NCI-H226 (cell line): ENCODE measurements at regions not wholly inside any gene's neighbourhood (a gene's known extent, or its start where the extent isn't known, plus 50 kb on each side); places are given as distances from the start of the nearest gene placed in this dataset.
"Not testable (repeated sequence)": the region's sequence is repeated elsewhere in the genome, so short reads cannot be mapped to it uniquely, and the experiment has no call there.

Source experiments
- DNase-seq: peaks from one replicate; pipeline ENCODE4 v3.0.0-alpha.2; 2015

DNA sequence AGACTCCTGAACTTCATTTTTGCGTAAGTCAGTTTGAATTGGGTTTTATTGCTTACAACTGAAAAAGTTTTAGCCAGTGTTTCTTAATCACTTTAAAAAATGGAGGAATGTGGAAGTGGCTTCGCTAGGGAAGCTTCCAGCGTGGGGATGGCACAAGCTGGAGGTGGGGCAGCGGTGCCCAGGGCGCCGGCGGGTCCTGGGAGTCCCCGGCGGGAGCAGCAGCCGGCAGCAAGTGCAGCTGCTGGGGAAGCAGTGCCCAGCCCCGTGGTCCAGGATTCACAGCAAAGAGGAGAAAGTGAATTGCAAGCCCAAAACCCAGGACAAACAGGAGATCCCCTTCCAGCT is 301.8 kb upstream of the PROK2 start:
- DNase-seq: no peak

DNA sequence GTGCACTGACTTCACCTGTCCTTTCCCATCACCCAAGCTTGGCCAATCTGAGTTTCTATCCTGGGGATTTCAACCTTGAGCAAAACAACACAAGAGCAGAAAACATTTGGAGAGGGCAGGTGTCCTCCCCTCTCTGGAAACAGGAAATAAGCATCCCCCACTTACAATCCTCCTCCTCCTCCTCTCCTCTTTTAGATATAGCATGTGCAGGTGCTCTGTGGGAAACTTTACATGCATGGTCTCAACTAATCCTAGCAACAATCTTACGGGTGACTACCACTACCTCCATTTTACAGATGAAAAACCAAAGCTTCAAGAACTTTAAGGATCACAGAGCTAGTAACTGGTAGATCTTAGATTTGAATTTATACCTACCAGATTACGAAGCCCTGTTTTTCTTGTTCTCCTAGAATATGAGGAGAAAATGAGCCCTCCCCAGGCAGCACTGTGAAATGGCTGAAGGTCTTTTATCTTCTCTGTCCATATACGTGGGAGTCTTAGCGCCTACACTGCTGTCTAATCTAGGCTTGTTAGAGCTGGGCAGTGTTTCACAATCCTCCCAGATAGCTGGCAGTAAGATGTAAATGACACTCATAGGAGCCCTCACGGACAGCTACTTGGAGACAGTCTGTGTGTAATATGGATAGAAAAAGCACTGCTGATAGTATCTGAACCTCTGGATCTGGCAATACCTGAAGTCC is 301.2 kb upstream of the PROK2 start:
- peak; percentile 76 for DNase-seq

DNA sequence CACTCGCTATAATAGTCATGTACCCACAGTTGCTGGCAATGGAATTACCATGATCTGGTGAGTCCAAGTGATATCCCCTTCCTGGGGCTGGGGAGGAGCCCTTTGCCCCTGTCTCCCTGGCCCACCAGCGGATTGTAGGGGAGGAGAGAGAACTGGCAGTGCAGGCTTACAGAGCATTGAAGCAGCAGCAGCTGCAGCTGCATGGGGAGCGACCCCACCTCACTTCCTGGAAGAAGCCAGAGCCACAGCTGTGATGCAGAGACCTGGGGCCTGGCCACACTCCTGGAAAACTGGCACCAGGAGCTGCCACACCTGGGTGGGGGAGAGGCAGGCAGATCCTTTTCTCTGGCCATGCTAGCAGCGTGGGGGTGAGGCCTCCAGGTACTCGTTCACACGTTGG is 300.1 kb upstream of the PROK2 start:
- no peak for DNase-seq

DNA sequence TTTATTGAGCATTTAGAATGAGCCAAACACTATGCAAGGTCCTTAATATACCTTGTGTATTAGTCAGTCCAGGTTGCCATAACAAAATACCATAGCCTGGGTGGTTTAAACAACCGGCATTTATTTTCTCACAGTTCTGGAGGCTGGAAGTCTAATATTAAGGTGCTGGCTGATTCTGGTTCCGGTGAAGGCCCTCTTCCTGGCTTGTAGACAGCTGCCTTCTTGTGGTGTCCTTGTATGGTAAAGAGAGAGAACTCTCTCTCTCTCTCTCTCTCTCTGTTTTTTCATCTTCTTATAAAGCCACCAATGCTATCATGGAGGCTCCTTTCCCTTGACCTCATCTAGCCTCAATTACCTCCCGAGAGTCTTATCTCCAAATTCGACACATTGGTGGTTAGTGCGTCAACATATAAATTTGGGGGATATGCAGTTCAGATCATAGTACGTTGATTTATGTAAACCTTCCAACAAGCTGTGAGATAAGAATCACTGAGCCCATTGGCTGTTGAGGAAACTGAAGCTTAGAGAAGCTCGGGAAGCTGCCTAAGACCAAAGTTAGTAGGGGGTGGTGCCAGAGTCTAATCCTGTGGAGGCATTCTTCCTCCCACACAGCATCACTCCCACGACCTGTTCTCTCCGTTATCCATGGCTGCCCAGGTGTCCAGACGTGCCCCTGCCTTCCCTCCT is 298.0 kb upstream of the PROK2 start:
- peak; percentile 12 for DNase-seq

DNA sequence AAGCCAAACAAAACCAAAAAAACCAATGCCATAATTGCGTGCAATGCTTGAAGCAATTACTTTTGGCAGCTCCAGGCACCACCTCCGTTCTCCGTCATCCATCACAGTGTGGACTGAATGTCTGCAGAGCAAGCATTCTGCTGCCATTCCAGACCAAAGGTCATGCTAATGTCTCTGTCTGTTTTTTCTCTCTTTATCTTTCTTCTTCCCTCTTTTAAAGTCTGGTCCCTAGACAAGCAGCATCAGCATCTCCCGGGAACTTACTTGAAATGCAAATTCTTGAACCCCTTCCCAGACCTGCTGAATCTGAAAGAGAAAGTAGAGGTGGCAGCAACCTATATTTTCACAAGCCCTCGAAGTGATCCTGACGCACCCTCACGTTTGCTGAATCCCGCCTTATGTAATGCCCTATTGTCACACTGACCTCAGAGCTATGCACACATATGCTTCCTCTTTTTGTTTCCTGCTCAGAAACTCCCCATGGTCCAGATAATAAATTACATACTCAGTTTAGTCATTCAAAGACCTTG is 297.3 kb upstream of the PROK2 start:
- DNase-seq: no peak

DNA sequence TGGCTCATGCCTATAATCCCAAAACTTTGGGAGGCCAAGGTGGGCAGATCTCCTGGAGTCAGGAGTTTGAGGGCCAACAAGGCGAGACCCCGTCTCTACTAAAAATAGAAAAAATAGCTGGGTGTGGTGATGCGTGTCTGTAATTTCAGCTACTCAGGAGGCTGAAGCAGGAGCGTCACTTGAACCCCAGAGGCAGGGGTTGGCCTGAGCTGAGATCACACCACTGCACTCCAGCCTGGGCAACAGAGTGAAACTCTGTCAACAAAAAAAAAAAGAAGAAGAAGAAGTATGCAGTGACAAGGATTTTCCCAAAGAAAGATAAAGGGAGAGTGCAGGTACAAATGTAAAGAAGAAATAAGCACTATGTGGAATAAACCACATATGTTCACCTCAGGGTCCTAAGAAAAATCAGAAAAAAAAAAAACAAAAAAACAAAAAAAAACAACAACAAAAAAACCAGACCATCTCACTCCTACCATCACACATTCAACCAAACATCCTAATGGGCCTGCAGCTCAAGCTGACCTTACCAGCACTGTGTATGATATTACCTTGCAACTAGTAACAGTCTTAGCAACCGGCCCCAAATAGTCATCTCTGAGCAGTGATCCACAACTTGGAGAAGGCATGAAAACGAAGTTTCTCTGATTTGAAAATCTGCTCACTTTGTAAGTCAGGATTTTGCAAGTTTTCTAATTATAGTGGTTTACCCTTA is 296.7 kb upstream of the PROK2 start:
- no peak for DNase-seq

DNA sequence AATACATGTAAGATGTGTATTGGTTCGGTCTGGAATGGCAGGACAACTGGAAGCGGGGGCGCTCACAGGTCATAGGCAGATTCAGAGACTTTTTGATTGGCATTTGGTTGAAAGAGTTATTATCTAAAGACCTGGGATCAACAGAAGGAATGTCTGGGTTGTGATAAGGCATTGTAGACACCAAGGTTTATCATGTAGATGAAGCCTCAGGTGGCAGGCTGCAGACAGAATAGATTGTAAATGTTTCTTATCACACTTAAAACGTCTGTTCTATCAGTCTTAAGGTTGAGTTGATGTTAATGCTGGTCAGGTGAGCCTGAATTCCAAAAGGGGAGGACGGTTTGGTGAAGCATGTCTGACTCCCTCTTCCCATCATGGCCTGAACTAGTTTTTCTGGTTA is 295.9 kb upstream of the PROK2 start:
- no peak for DNase-seq

DNA sequence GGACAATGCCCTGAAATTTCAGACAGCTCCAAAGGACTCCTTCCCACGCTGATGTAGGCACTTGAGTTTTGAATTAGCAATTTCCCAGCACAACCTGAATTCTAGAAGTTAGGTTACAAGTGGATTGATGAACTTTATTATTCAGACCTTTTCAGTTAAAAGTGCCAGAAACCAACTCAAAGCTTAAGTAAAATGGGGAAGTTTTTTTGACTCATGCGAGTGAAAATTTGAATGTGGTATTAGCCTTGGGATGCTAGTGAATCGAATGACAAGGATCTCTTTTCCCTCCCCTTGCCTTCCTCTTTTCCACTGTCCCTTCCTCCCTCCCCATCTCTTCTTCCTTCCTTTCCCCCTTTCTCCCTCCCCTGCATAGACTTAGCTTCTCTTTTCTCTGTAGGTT is 295.1 kb upstream of the PROK2 start:
- DNase-seq: no peak

DNA sequence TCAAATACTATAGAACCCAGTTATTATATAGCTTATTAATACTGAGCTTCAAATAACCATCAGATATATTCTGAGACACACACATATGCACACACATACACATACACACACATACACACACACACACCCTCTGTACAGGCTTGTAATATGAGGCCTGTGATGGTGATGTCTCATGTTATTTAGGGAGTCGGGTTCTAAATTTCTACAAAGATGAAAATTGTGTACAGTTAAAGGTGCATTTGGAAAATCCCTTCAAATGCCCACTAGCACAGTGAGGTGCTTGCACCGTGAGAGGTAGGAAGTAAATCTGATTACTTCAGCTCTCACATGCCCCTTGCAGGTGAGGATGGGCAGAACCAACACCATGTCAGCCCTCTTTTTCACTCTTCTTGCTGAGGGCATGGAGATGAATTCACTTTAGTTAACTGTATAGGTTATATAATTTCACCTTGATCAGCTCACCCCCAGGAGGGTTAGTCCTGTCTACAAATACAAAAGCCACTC is 294.5 kb upstream of the PROK2 start:
- no peak for DNase-seq

DNA sequence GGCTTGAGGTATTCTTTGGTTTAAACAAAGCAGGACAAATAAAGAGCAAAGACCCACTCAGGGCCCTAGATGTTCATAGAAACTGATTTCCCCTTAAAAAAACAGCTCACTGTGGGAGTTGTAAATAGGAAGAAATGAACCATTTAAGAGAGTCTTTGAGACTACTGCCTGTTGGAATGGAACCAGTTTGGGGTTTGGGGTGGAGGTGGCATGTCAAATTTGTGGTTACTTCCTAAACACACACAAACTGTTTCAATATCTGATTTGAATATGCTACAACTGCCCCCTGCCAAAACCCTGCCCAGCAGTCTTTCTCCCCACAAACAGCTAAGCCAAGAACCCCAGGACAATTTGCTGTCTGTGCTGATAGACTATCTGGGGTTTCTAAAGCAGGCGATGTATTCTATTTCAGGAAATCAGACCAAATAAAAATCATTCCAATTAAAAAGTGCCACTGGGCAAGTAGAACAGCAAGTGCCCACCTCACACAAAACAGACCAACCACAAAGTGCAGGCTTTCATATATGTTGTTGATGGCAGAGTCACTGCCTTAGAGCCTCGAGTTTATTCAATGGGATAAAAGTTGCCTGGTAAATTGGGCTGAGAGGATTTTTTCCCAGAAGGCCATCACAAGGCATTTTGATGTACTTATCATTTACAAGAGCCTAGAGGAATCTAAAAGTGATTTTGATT is 293.9 kb upstream of the PROK2 start:
- DNase-seq: no peak

DNA sequence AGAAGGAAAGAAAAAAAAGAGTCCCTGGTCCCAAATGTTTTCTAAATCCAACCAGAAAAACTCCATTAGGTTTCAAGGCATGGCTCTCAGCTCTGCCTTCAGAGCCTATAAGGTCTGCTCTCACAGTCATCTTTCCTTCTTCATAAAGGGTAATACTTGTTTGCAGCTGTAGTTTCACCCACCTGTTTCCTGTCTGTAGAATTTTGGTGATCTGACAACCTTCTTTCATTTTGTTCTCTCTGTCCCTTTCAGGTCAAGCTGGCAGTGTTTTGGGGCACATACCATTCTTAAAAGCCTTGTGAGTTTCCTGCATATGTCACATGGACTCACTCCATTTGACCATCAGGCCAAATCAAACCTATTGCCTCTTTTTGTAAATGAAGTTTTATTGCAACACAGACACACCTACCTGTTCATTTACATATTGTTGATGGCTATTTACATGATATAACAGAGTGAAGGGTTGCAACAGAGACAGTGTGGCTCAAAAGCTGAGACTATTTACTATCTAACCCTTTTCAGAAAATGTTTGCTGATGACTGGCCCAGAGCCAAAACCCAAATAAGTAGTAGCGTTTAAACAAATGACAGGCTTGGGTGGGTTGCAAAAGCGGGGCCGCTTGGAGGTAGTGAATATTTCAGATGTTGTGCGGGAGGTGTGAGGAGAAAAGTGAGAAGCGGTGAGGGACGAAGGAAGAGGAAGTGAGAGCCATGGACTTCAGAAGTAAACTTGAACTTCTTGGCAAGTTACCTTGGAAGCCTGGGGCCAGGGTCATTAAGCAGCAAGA is 292.7 kb upstream of the PROK2 start:
- no peak for DNase-seq

DNA sequence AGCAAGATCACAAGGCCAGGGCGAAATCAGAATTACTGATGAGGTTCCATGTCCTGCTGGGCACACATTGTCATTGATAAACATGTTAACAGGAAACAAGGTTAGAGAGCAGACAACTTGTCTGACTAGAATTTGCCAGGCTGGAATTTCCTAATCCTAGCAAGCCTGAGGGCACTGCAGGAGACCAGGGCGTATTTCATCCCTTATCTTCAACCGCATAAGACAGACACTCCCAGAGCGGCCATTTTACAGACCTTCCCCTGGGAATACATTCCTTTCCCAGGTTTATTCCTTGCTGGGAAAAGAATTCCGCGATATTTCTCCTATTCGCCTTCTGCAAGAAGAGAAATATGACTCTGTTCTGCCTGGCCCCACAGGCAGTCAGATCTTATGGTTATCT is 290.9 kb upstream of the PROK2 start:
- not testable (repeated sequence) for DNase-seq

DNA sequence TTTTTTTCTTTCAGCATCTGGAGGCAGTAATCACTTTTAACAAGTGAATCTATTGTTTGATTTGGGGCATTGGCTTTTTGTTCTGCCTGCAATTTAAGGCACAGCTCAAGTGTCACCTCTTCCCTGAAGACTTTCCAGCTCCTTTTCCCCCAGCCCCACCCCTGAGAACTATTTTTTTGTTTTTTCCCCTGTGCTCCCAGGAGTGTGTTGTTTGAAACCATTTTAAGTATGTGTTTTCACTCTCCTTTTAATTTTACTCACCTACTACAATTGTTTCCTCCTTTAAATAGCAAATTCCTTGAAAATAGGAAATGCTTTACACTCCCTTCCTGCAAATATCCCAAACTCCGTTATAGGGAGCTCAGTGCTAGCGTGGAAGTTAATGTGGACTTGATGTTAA is 286.7 kb upstream of the PROK2 start:
- no peak for DNase-seq

DNA sequence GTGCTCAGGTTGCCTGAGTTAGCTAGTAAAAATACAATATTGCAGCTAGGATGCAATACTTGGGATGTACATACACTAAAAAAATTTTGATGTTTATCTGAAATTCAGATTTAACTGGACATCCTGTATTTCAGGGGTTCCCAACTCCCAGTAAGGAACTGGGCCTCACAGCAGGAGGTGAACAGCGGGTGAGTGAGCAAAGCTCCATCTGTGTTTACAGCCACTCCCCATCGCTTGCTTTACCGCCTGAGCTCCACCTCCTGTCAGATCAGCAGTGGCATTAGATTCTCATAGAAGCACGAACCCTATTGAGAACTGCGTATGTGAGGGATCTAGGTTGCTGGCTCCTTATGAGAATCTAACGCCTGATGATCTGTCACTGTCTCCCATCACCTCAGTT is 285.1 kb upstream of the PROK2 start:
- no peak for DNase-seq

DNA sequence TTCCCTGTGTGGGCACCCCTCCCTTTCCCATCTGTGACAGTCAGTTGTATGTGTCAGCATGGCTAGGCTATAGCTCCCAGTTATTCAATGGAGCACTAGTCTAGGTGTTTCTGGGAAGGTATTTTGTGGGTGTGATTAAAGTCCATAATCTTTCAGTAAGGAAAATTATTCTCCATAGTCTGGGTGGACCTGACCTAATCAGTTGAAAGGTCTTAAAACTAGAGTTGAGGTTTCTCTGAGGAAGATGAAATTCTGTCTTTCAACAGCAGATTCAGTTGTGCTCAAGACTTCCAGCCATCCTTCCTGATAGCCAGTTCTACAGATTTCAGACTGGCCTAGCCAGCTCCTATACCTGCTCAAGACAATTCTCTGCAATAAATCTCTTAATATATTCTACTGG is 284.6 kb upstream of the PROK2 start:
- DNase-seq: no peak

DNA sequence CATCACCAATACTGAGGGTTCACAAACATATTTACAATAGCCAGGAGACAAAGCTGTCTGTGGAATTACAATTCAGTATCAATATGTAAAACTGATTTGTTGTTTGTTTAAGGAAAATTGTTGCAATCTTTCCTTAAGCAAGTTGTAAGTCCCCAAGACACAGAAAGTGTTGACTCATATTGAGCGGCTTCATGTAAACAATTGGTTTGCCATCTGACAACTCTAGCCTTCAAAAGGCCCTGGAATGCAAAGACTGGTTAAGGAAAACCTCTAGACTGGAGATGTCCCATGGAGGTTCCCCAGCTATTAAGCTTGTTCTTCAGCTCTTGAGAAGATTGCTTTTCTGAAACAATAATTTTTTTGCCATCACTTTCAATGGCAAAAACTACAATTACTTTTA is 283.7 kb upstream of the PROK2 start:
- DNase-seq: no peak

DNA sequence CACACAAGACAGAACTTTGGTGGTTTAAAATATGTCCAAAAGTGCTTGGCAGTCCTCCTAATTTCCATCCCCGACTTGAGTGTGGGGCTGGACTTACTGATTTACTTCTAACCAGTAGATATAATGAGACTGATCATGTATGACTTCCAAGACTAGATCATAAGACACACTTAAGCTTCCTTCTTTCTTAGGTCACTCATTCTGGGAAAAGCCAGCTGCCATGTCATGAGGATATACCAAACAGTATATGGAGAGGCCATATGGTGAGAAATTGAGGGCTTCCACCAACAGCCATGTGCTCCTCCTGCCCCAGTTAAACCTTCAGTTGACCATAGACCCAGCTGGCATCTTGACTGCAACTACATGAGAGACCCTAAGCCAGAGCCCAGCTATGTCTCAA is 282.8 kb upstream of the PROK2 start:
- DNase-seq: no peak

DNA sequence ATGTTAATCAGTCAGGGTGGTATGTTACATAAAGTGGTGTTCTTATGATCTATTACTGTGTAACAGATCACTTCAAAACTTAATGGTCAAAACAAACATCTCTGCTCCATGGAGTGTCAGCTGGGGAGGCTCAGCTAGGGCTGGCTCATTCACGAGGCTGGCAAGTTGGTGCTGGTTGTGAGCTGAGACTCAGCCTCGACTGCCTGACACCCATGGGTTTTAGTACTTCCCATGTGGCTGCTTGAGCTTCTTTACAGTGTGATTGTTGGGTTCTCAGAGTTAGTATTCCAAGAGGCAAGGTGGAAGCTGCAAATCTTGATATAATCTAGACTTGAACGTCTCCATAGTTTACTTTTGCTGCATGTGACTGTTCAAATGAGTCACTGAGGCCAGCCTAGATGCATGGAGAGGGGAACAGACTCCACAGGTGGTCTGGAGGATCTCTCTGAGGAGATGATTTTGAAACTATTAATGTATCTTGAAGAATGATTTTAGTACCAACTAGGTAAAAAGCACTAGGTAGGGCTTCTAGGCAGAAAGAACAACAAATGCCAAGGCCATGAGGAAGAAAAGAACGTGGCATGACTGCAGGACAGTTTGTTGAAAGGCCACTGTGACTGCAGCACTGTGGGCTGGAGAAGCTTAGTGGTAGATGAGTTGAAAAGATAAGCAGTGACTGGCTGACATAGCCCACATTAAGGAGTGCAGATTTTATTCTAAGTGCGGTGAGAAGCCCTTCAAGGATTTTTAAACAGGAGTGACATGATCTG is 281.1 kb upstream of the PROK2 start:
- no peak for DNase-seq

DNA sequence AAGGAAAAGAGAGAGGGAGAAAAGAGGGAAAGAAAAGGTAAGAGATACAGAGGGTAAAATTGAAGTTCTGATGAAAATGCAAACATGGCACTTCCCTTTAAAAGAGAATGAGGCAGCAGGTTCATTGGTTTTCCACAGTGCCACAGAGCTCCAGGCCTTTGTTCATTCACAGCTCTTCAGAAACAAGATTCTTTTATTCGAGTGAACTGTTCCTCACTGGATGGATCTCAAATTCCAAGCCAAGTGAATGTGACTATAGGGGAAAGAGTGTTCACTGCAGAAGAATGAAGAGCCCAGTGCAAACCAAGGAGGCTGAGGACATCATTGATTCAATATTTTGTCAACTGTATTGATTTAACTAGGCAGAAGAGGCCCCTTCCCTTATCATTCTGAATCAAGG is 280.3 kb upstream of the PROK2 start:
- DNase-seq: no peak

DNA sequence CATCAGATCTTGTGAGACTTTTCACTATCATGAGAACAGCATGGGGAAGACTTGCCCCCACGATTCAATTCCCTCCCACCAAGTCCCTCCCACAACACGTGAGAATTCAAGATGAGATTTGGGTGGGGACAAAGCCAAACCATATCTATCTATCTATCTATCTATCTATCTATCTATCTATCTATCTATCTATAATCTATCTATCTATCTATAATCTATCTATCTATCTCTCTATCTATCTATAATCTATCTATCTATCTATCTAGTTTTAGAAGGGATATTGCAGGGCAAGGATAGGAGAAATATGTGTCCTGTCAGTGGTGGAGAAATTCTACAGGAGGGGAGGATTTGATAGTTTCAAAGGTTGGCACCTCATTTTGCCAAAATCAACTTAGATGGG is 279.8 kb upstream of the PROK2 start:
- DNase-seq: not testable (repeated sequence)

DNA sequence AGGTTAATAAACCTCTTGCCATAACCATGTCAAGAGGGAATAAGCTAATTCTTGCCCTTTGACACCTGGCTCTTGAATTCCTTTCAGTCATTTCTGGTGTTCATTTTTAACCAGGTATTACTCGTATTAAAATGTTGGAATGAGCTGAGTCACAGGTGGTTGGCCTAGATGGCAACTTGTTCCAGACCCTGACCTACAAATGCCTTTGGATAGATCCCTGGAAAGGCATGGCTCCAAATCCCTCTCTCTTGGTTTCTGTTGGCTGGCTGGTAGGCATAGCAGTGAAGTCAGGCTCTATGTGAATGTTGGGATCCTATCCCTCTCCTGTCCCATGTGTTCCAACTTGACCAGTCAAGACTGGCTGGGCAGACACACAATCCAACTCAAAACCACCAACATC is 277.1 kb upstream of the PROK2 start:
- no peak for DNase-seq
